IPS-18c (cell line): ENCODE measurements at regions not wholly inside any gene's neighbourhood (a gene's known extent, or its start where the extent isn't known, plus 50 kb on each side); places are given as distances from the start of the nearest gene placed in this dataset.

Experiments used
- H3K4me3 ChIP-seq: 2 replicates; pipeline ENCODE4 v1.7.0; 2013; ENCODE audit warnings: low read depth, mild to moderate bottlenecking, low read length, moderate library complexity; ENCODE audit not compliant: insufficient read depth
- H3K9me3 ChIP-seq: one replicate; pipeline ENCODE4 v1.6.1; 2013; ENCODE audit warnings: mild to moderate bottlenecking, low read length, moderate library complexity; ENCODE audit not compliant: control insufficient read depth, insufficient read depth

DNA sequence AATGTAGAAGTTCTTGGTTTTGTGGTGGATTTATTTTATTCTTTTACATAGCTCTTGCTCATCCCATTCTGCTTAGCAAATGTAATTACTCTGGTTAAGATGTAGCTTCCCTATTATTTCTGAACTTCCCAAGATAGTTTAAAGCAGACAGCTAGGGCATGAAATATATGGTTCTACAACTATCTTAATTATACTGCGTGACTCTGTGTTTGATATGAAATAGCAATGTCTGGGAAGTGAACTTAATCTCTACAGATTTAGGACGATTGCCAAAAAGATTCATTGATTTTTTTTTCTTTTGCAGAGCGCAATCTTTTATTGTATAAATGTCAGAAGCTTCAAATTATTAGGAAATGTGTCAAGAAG lies 529.3 kb upstream of the ZNF608 start:
- no peaks in the 10 kb centered on the region for H3K9me3 ChIP-seq
- H3K4me3 ChIP-seq: no peak overlapping the region

DNA sequence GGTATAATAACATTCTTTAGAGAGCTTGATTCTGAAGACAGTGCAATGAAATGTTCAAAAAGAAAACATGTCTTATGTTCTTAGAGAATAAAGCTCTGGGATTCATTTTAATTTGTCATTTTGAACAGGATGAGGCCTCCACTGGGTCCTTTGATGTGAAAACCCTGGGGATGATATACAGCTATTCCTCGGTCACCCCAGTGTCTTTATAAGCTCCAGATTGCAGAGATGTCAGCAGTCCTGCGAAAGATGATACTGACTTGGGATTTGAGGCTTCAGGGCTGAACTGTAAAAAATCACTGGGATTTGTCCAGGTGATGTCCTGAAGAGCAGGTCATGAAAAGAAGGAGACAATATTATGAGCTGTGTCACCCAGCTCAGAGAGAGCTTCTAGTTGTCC lies 529.7 kb upstream of the ZNF608 start:
- H3K4me3 ChIP-seq: no peak overlapping the region
- no peaks in the 10 kb centered on the region for H3K9me3 ChIP-seq

DNA sequence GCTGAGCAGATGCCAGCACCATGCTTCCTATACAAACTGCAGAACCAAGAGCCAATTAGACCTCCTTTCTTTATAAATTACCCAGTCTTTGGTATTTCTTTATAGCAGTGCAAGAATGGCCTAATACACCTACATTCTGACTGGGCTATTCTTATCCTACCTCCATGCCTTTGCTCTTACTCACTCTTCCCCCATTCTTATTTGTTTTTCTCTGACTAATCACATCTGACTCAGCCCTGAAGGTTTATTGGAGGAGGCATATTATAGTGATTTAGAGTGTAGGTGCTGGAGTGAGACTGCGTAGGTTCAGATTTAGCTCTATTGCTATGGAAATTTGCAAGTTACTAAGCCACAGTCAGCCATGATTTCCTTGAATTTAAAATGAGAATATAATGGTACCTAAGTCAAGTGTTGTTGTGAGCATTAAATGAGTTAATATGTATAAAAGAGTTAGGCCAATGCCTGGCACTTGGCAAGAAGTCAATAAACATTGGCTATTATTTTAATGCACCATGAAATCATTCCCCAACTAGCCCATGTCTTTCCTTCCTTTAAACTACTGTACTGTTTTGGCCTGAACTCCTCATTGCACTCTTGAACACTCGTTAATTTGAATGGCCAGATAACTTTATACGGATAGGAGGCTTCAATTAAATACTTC lies 531.2 kb upstream of the ZNF608 start:
- H3K4me3 ChIP-seq: no peak overlapping the region

DNA sequence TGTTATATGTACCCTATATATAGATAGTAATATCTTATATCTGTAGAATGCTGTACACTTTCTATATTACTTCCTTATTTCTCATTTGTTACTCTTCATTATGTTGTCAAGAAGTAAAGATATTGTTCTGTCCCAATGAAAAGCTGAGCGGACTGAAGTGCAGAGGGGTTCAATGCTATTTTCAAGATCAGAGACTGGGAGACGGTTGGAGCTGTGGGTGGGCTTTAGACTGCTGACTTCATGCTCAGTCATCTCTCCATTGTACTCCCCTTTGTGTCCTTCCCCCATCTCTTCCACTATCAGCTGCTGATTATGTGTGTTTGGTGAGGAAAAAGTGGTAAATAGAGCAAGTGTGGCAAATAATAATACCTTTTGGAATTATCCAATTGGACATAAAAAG lies 532.3 kb upstream of the ZNF608 start:
- H3K4me3 ChIP-seq: no peak overlapping the region
- no peaks in the 10 kb centered on the region for H3K9me3 ChIP-seq

More for the DNA sequence above, 531.2 kb upstream of the ZNF608 start:
- no peaks in the 10 kb centered on the region for H3K9me3 ChIP-seq

DNA sequence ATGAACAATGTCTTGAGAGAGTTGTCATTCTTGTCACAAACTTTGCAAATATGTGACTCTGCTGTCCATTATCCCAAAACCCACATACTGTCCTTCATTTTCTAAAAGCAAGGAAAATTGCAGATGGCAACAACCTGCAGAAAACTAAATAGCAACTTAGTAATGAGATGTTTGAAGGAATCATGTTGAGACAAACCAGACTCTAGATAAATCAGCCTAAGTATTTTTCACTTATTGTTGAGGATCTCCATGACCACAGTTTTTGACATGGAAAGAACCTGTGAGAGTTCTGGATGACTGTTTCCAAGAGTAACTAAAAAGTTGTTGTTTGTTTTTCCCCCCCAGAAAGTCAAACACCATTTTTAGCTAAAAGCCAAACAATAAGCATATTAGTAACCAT lies 535.2 kb upstream of the ZNF608 start:
- Histone ChIP-seq H3K9me3 (no peaks in the 10 kb centered on the region), H3K4me3 (no peak overlapping the region)

DNA sequence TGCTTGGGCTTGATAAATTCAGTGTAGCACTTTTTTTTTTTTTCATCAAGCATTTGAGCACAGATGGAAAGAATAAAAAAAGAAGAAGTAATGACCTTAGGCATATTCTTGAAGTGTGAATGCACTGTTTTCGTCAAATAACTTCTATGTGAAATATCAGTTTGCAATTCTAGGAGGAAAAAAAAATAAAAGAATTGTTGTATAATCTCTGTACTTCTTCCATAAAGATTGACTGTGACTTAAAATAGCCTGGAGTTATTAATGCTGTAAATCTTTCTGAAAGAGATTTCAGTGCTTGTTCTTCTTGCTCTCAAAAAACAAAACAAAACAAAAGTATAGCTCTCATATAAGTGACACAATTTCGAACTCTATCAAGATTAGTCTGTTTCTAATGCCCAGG lies 536.9 kb upstream of the ZNF608 start:
- H3K4me3 ChIP-seq: no peak overlapping the region
- H3K9me3 ChIP-seq: no peaks in the 10 kb centered on the region

DNA sequence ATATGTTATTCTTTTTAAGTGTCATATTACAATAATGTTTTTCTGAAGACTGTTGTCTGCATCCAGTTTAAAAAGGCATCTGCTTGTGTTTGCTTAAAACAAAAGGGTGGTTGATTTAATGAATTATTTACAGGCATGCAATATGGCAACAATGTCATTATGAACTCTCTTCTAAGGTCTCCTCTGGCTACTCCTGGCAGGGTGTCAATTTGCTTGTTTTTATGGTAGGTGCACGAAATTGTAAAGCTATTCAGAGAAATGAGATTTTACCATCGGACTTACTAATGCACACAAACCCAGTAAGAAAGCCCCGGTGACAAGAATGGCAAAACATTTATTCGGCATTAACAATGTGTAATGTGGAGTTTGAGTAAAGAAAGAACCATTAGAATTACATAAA lies 539.8 kb upstream of the ZNF608 start:
- Histone ChIP-seq H3K9me3 (no peaks in the 10 kb centered on the region), H3K4me3 (no peak overlapping the region)

DNA sequence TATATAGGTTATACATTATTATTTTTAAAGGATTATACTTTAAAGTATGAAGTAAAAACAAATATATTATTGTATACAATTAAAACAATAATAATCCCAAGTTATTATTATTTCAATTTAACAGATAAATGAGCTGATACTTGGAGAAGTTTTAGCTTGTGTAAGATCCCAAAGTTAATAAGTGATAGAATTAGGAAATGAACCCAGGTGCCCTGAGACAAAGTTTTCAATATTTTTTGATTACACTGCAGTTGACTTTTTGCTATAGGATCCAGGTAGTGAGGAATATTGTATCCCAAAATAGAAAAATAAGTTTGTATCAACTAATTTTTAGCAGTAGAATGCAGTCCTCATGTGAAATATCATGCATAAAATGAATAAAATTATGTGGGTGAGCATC lies 543.2 kb upstream of the ZNF608 start:
- no peaks in the 10 kb centered on the region for H3K9me3 ChIP-seq
- no peak overlapping the region for H3K4me3 ChIP-seq

DNA sequence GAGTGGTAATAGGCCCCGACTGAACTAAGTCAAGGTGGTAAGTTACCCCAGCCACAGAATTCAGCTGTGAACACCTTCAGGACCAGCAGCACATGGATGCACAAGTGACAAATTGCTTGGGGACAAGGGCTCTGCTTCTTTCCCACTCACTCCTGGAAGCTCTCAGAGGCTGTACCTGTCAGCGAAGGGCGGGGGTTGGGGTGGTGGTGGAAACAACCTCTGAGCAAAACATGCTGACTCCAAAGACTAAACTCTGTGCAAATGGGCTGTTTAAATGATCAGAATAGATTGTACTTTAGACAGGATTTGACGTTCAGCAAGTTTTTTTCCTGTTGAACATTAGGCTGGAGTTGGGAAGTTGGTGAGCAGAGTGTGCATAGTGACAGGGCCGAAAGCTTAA lies 544.5 kb upstream of the ZNF608 start:
- Histone ChIP-seq H3K9me3 (no peaks in the 10 kb centered on the region), H3K4me3 (no peak overlapping the region)

DNA sequence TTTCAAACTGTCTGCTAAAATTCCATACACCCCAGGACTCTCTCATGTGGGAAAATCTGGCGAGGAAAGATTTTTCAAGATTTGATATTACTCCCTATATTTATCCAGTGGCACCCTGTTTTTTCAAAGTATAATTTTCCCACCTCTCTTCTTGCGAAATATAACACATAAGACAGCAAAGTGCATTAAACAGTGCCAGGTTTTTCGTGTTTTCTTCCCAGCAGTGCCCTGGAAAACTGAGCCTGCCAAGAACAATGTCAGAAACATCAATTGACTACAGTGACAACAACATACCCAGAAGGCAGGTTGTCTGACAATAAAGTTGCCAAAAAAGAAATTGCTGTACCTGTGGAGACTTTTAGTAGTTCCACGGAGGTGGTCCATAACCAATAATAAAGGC lies 545.0 kb upstream of the ZNF608 start:
- no peaks in the 10 kb centered on the region for H3K9me3 ChIP-seq
- H3K4me3 ChIP-seq: no peak overlapping the region

DNA sequence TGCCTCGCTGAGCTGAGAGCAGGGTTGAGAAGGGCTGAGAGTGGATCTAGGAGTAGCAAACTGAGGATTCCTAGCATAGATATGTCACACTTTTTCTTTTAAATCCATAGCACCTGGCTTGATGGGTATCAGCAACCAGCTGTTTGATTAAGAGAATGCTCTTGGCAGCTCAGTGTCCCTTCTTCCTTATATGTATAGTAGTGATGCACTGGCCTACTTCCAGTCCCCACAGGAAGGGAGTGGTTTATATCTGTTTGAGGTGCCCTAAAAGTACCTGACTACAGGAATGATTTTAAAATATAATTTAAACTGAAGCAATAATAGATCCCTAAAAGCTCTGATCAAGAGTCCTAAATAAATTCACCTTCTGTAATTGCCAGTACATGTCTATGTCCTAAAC lies 546.8 kb upstream of the ZNF608 start:
- H3K9me3 ChIP-seq: no peaks in the 10 kb centered on the region

DNA sequence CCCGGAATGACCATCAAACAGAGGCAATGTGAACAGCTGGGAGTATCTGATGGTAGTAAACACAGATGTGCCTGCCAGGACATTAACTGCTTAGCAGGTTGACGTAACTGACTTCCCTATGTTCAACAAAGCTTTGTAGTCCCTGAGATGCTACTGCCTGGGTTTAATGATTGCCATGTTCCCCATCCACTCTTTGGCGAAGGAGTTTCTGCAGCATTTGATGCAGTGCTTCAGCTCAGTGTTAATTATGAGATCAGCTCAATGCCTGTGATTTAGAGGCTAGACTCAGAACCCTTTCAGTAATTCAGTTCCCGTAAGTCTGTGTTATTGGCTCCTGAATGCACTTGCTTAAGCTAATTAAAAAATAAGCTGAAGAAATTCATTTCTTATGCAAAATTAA lies 547.3 kb upstream of the ZNF608 start:
- Histone ChIP-seq H3K9me3 (no peaks in the 10 kb centered on the region), H3K4me3 (no peak overlapping the region)

More for the DNA sequence above, 546.8 kb upstream of the ZNF608 start:
- H3K4me3 ChIP-seq: no peak overlapping the region

DNA sequence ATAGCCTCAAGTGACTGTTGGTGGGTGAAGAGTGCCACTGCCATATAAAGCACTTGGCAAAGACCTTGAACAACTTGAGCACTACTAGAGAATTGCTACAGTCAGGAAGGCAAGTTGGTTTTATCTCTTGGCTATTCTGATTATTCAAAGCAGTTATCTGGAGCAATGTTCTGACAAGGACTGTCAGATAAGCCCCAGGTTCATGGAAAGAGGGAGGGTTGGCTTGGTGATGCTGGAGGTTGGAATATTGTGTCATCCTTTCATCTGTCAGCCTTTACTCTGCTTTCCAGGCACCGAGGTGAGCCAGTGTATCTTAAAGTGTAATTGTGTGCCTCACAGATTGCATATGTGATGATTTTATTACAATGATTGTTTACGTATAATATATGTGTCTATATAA lies 548.4 kb upstream of the ZNF608 start:
- no peak overlapping the region for H3K4me3 ChIP-seq
- H3K9me3 ChIP-seq: no peaks in the 10 kb centered on the region

DNA sequence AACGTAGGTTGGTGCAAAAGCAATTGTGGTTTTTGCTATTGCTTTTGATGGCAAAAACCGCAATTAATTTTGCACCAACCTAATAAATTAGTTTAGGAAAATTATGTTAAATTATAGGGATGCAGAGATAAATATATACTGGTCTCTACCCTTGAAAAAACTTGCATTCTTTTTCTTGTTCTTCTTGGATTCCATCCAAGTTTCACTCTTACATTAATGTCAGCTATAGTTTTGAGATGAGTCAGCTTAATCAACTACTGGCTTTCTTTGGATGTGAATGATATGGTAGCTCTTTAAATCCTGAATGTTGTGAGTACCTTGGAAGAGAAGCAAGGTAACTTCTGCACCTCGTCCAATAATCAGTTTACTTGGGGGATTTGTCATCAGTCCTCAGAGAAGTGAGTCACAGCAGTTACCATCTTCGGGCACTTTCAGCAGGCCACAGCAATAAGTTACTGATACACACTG lies 549.0 kb upstream of the ZNF608 start:
- Histone ChIP-seq H3K4me3 (no peak overlapping the region), H3K9me3 (no peaks in the 10 kb centered on the region)

DNA sequence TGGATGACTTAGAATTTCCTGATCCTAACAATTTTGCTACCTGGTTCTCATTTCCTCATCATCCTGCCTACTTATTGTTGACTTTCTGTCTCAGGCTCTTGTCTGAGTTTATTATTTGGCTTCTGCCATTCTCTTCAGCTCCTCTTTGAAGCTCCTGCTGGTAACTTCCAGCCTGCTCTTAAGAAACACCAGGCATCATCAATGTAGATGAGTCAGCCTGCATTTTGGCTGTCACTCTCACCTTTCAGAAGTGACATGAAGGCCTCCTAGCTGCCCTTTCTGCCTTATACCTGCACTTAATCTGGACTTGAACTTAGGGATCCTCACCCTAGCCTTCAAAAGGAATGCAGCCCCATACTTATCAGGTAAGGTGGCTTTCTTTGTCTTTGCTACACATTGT lies 551.8 kb upstream of the ZNF608 start:
- Histone ChIP-seq H3K4me3 (no peak overlapping the region), H3K9me3 (no peaks in the 10 kb centered on the region)

DNA sequence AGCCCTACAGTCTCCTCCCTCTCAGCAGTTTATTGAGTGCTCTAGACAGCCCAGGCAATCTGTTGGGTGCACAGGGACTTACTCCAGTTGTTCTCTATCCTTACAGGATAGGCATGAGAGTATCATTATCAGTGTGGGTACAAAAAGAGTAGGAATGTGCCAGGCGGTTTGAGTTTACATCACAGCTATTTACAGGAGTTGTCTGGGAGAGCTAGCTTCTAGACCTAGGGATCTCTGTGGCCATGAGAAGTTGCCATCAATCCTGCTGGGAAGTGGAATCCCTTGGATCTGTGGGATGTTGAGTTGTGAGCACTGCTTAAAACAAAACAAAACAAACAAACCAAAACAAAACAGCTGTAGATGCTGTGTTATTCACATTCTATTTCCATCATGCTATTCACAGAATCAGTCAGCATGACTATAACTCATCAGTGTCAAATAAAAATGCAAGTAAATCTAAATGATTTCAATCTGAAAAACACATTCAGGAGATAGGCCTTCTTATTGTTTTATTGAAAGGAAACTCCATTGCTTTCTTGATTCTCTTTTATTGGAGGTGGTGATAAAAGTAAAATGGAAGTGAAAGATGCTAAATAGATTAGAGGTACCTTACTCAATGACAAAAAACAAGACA lies 552.4 kb upstream of the ZNF608 start:
- Histone ChIP-seq H3K9me3 (no peaks in the 10 kb centered on the region), H3K4me3 (no peak overlapping the region)

DNA sequence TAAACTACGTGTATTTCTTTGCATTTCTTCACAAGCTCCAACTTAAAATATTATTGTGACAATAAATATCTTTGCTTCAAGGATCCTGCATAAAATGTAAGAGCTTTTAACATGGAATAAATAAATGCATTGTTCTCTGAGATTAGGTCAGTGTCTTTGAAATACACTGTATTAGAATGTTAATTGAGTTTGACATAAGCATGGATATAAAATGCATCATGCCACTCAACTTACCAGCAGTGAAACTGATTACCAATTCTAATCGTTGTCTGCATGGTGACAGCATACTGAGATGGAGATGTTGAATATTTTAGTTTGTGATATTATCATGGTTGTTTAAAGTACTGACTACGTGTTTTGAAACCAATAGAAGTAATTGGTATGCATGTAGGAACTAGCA lies 555.3 kb upstream of the ZNF608 start:
- H3K9me3 ChIP-seq: no peaks in the 10 kb centered on the region
- H3K4me3 ChIP-seq: no peak overlapping the region

DNA sequence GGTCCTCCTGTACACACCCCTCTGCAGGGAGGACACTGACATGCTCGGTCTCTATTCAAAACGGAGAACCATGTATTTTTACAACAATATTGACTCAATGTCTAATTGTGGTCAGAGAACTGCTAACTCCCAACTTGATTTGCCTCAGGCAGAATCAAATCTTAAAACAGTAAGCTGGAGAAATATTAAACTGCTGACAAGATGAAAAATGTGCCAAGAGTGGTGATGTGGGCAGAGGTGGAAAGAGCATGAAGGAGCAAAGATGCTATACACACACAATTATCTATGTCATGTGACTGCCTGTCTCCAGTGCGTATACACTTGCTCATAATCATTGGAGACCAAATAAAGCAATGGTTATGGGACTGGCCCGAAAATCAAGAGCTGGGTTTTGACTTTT lies 556.1 kb upstream of the ZNF608 start:
- Histone ChIP-seq H3K9me3 (no peaks in the 10 kb centered on the region), H3K4me3 (no peak overlapping the region)

DNA sequence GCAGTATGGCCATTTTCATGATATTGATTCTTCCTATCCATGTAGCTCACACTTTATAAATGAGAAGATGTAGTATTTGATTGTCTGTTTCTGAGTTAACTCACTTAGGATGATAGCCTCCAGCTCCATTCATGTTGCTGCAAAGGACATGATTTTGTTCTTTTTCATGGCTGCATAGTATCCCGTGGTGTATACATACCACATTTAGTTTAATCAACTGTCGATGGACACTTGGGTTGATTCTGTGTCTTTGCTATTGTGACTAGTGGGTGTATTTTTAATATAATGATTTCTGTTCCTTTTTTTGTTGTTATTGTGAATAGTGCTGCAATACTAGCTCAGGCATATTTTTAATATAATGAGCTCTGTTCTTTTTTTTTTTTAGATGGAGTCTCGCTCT lies 560.3 kb upstream of the ZNF608 start:
- no peak overlapping the region for H3K4me3 ChIP-seq
- H3K9me3 ChIP-seq: no peaks in the 10 kb centered on the region
